Activated B cell treated with CpG ODN at 0.5 μM for 24 hours (primary cell): ENCODE measurements at regions not wholly inside any gene's neighbourhood (a gene's known extent, or its start where the extent isn't known, plus 50 kb on each side); places are given as distances from the start of the nearest gene placed in this dataset.
"Not testable (repeated sequence)": the region's sequence is repeated elsewhere in the genome, so short reads cannot be mapped to it uniquely, and the experiment has no call there.

ENCODE experiments used
- ATAC-seq: fragments of 200-7000 bp; cut with Tn5 transposase; one replicate; pipeline ENCODE4 v1.10.0; 2021; ENCODE audit warnings: low read depth, mild to moderate bottlenecking, moderate library complexity
- CTCF ChIA-PET: fragments of 350-600 bp; sonication (Branson Sonifier 250); formaldehyde crosslinking; loops from one replicate; lab custom pipeline; 2021; ENCODE audit warnings: antibody characterized with exemption; lab: Charles Lee
- POLR2A ChIA-PET: fragments of 350-600 bp; sonication (Branson Sonifier 250); formaldehyde crosslinking; loops from one replicate; lab custom pipeline; 2021; ENCODE audit warnings: antibody characterized with exemption; lab: Charles Lee
- DNase-seq: peaks from one replicate; pipeline ENCODE4 v3.0.0; 2022
- H3K27ac Mint-ChIP-seq: one replicate; pipeline ENCODE4 v1.8.0; 2020; ENCODE audit warnings: mixed read lengths
- H3K27me3 Mint-ChIP-seq: one replicate; pipeline ENCODE4 v1.8.0; 2021; ENCODE audit warnings: mixed read lengths
- H3K36me3 Mint-ChIP-seq: one replicate; pipeline ENCODE4 v1.8.0; 2021; ENCODE audit warnings: low read depth, mixed read lengths
- H3K4me1 Mint-ChIP-seq: one replicate; pipeline ENCODE4 v1.8.0; 2021; ENCODE audit warnings: mixed read lengths
- H3K4me3 Mint-ChIP-seq: one replicate; pipeline ENCODE4 v1.8.0; 2020; ENCODE audit warnings: mild to moderate bottlenecking, mixed read lengths
- H3K9me3 Mint-ChIP-seq: one replicate; pipeline ENCODE4 v1.8.0; 2020; ENCODE audit warnings: mixed read lengths
- intact Hi-C: fragments of 100-400 bp; cut with micrococcal nuclease; formaldehyde crosslinking; loops from one replicate; pipeline ENCODE4 v1.15.1; 2024
- TF ChIP-seq, protein P1 (sequence below): fragments of 200-600 bp; IDR thresholded peaks from one replicate; pipeline ENCODE4 v1.8.0; 2022; ENCODE audit warnings: antibody characterized with exemption, mild to moderate bottlenecking

DNA sequence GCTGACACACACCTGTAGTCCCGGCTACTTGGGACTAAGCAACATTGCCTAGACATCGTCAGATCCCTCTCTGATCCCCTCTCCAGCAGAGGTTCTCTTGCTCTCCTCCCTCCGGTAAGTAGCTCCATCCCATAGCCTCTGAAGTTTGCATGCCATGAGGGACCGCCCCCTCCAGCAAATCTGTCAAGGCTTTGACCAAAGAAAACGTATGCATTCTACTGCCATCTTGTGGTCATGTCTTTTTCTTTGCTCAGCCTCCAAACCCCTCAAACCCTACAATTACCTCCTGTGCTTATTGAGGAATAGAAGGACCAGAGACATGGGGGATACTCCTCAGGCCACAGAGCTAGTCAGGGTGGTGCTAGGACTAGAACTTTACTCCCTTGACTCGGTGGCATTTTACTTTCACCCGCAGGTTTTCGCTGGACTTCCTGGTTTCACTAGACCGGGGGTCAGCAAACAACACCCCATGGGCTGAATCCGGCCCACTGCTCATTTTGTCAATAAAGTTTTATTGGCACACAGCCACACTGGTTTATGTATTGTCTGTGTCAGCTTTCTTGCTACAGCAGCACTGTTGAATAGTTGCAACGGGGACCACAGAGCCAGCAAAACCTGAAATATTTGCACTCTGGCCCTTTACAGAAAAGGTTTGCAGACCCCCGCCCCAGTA lies 202.6 kb upstream of the FOXK1 start:
- POLR2A ChIA-PET: no interaction called here
- ATAC-seq: no peak
- intact Hi-C loops: no loop called here
- TF ChIP-seq, protein P1, sequence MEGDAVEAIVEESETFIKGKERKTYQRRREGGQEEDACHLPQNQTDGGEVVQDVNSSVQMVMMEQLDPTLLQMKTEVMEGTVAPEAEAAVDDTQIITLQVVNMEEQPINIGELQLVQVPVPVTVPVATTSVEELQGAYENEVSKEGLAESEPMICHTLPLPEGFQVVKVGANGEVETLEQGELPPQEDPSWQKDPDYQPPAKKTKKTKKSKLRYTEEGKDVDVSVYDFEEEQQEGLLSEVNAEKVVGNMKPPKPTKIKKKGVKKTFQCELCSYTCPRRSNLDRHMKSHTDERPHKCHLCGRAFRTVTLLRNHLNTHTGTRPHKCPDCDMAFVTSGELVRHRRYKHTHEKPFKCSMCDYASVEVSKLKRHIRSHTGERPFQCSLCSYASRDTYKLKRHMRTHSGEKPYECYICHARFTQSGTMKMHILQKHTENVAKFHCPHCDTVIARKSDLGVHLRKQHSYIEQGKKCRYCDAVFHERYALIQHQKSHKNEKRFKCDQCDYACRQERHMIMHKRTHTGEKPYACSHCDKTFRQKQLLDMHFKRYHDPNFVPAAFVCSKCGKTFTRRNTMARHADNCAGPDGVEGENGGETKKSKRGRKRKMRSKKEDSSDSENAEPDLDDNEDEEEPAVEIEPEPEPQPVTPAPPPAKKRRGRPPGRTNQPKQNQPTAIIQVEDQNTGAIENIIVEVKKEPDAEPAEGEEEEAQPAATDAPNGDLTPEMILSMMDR: no peak
- no peak overlapping the region for H3K4me3 Mint-ChIP-seq
- no peak overlapping the region for H3K27ac Mint-ChIP-seq
- peaks cover 7% of the 10 kb centered on the region for H3K9me3 Mint-ChIP-seq
- CTCF ChIA-PET: no interaction called here
- H3K4me1 Mint-ChIP-seq: no peaks in the 10 kb centered on the region
- peaks cover 4% of the 10 kb centered on the region for H3K27me3 Mint-ChIP-seq
- H3K36me3 Mint-ChIP-seq: no peaks in the 10 kb centered on the region
- DNase-seq: no peak

DNA sequence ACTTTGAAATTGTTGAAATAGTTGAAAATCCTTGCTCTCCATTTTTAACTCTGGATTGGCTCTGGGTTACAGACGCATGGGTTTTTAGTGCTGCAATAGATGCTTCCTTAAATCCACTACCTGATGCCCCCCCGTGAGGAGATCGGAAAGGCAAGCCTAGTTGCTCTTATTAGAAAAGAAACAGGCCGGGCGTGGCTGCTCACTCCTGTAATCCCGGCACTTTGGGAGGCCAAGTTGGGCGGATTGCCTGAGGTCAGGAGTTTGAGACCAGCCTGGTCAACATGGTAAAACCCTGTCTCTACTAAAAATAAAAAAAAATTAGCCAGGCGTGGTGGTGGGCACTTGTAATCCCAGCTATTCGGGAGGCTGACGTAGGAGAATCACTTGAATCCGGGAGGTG lies 202.0 kb upstream of the FOXK1 start:
- H3K27me3 Mint-ChIP-seq, H3K4me3 Mint-ChIP-seq, DNase-seq, H3K4me1 Mint-ChIP-seq, H3K27ac Mint-ChIP-seq, POLR2A ChIA-PET, H3K36me3 Mint-ChIP-seq, ATAC-seq, H3K9me3 Mint-ChIP-seq, CTCF ChIA-PET, intact Hi-C loops: not testable (repeated sequence)

DNA sequence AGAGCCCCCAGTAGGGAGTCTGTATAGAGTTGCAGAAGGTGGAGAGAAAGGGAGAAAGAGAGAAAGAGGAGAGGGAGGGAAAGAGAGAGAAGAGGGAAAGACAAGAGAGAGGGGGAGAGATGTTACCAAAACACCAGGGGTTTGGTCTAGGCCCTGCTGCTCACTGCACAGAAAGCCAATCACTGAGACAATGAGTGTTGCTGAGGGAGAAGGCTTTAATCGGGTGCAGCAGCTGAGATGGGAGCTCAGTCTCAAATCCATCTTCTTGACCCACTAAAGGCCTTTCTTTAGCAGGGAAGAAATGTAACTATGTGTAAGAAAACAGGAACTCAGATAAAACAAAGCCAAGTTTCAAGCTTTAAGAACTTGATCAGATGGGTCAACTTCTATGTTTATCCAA lies 198.2 kb upstream of the FOXK1 start:
- DNase-seq (no peak), ATAC-seq (no peak)
- H3K36me3 Mint-ChIP-seq: no peaks in the 10 kb centered on the region
- H3K27ac Mint-ChIP-seq: no peak overlapping the region
- TF ChIP-seq, protein P1: no peak
- H3K27me3 Mint-ChIP-seq: no peaks in the 10 kb centered on the region
- ChIA-PET CTCF (no interaction called here), POLR2A (no interaction called here)
- H3K4me1 Mint-ChIP-seq: no peaks in the 10 kb centered on the region
- peaks cover 7% of the 10 kb centered on the region for H3K9me3 Mint-ChIP-seq
- H3K4me3 Mint-ChIP-seq: no peak overlapping the region
- intact Hi-C loops: no loop called here

- Mint-ChIP-seq H3K9me3 (peaks cover 7% of the 10 kb centered on the region), H3K27ac (no peak overlapping the region), H3K4me3 (no peak overlapping the region), H3K4me1 (no peaks in the 10 kb centered on the region), H3K36me3 (no peaks in the 10 kb centered on the region), H3K27me3 (no peaks in the 10 kb centered on the region)
- ChIA-PET CTCF (no interaction called here), POLR2A (no interaction called here)
- TF ChIP-seq, protein P1: no peak
- intact Hi-C loops: no loop called here
- DNase-seq (no peak), ATAC-seq (no peak)
Measured at GRCh38 chr7:4484545-4484944, 197.6 kb upstream of the FOXK1 start.

GRCh38 chr7:4486907-4487306 lies 195.2 kb upstream of the FOXK1 start:
- Mint-ChIP-seq H3K4me1 (no peaks in the 10 kb centered on the region), H3K9me3 (peaks cover 2% of the 10 kb centered on the region), H3K27me3 (peaks cover 3% of the 10 kb centered on the region), H3K27ac (no peak overlapping the region), H3K4me3 (no peak overlapping the region), H3K36me3 (no peaks in the 10 kb centered on the region)
- ChIA-PET CTCF (no interaction called here), POLR2A (no interaction called here)
- DNase-seq (no peak), ATAC-seq (no peak)
- TF ChIP-seq, protein P1: no peak
- intact Hi-C loops: no loop called here

DNA sequence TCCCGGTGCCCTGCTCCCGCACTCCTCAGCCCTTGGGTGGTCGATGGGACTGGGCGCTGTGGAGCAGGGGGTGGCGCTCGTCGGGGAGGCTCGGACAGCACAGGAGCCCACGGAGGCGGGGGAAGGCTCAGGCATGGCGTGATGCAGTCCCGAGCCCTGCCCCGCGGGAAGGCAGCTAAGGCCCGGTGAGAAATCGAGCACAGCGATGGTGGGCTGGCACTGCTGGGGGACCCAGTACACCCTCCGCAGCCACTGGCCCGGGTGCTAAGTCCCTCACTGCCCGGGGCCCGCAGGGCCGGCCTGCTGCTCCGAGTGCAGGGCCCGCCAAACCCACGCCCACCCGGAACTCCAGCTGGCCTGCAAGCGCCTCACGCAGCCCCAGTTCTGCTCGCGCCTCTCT lies 185.2 kb upstream of the FOXK1 start:
- CTCF ChIA-PET, H3K27me3 Mint-ChIP-seq, H3K4me3 Mint-ChIP-seq, H3K36me3 Mint-ChIP-seq, H3K27ac Mint-ChIP-seq, intact Hi-C loops, ATAC-seq, POLR2A ChIA-PET, H3K4me1 Mint-ChIP-seq, DNase-seq: not testable (repeated sequence)
- peaks cover 11% of the 10 kb centered on the region for H3K9me3 Mint-ChIP-seq
